ENCODE measurements at regions not wholly inside any gene's neighbourhood (a gene's known extent, or its start where the extent isn't known, plus 50 kb on each side); places are given as distances from the start of the nearest gene placed in this dataset.
A peak's percentile ranks its signal among the peaks of the same experiment; 100 is the strongest.

DNA sequence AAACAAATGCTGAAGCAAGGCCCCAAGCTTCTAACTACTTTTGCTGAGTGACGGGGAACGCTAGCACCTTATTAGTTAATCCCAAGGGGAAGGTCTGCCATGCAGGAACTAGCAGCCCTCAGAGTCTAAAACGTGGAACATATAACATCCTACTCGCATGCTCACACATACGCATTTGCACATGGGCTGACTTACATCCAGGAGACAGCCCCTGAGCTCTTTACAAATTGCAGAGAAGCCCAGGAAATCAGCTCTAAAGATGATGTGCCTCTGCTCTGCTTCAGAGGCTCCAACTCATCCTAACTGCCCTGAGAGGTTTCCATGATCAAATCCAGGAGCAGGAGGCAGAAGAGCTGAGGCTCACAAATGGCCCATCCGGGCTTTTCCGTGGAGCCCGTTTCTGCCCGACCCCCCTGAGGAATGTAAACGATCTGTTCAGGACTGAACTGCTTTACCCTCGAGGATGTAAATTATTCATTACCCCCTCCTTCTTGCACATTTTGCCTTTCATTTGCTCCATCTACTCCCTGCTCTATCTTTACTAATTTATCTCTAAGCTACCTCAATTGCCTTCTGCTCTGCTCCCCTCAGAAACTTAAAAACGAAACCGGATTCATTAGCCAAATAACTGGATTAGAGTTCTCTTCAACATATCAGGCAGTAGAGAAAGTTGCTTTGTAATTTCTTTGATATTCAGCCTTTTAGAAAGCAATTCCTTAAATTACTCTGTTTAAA lies 141.9 kb upstream of the CCDC54 start:
- Histone ChIP-seq H3K27ac (ENCODE audit: low read length) (no peak overlapping the region), H3K9ac (ENCODE audit: low read depth, low read length) (0 out of 2 replicates have a peak overlapping the region, but pooled peaks have one; percentile 14), H2AFZ (ENCODE audit: low read depth, low read length) (peak overlapping the region; percentile 30), H3K36me3 (ENCODE audit: insufficient read depth, low read length) (no peaks in the 10 kb centered on the region), H4K20me1 (ENCODE audit: insufficient read depth, low read length) (no peaks in the 10 kb centered on the region), H3K79me2 (ENCODE audit: insufficient read depth, low read length) (no peaks in the 10 kb centered on the region), H3K9me3 (ENCODE audit: insufficient read depth, low read length, severe bottlenecking) (no peaks in the 10 kb centered on the region), H3K27me3 (ENCODE audit: insufficient read depth, low read length, poor library complexity) (no peaks in the 10 kb centered on the region), H3K4me1 (ENCODE audit: insufficient read depth, low read length) (peaks cover 28% of the 10 kb centered on the region), H3K4me3 (ENCODE audit: low read depth in 1 of 2, low read length in 2 of 2) (peak overlapping the region in 1 of 2 experiments; percentile 16; a peak in 1 of 4 replicates), H3K4me2 (ENCODE audit: insufficient read depth, low read length) (peak overlapping the region; percentile 55)
- TF ChIP-seq, protein P1, sequence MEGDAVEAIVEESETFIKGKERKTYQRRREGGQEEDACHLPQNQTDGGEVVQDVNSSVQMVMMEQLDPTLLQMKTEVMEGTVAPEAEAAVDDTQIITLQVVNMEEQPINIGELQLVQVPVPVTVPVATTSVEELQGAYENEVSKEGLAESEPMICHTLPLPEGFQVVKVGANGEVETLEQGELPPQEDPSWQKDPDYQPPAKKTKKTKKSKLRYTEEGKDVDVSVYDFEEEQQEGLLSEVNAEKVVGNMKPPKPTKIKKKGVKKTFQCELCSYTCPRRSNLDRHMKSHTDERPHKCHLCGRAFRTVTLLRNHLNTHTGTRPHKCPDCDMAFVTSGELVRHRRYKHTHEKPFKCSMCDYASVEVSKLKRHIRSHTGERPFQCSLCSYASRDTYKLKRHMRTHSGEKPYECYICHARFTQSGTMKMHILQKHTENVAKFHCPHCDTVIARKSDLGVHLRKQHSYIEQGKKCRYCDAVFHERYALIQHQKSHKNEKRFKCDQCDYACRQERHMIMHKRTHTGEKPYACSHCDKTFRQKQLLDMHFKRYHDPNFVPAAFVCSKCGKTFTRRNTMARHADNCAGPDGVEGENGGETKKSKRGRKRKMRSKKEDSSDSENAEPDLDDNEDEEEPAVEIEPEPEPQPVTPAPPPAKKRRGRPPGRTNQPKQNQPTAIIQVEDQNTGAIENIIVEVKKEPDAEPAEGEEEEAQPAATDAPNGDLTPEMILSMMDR (IDR thresholded peaks at IDR 0.05; ENCODE audit: borderline replicate concordance, extremely low read depth, low read length, poor library complexity, severe bottlenecking) = no peak
- TF ChIP-seq EZH2 (IDR thresholded peaks at IDR 0.05; ENCODE audit: borderline replicate concordance, low read depth, low read length, severe bottlenecking) = no peak
- no peak for DNase-seq
- ATAC-seq (ENCODE audit: insufficient read depth, low read depth) = no peak

DNA sequence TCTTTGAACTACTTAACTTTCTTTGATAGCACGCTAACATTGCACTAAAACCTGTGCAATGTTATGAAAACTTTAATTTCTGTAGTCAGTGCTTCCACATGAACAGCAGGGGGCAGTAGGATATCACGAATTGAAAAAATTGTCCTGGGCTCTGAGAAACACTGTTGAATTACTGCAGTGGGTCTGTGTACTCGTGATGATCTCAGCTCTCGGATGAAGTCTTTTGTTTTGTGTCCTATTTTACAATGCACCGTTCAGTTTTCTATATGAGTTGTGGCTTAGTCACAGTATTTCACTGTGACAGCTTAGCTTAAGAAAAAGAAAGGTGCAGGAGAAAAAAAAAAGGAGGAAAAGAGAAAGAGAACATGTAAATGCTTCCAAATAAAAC lies 141.3 kb upstream of the CCDC54 start:
- Histone ChIP-seq H3K36me3 (ENCODE audit: insufficient read depth, low read length) (no peaks in the 10 kb centered on the region), H3K4me2 (ENCODE audit: insufficient read depth, low read length) (peak overlapping the region; percentile 55), H3K79me2 (ENCODE audit: insufficient read depth, low read length) (peaks cover 4% of the 10 kb centered on the region), H3K9me3 (ENCODE audit: insufficient read depth, low read length, severe bottlenecking) (no peaks in the 10 kb centered on the region), H4K20me1 (ENCODE audit: insufficient read depth, low read length) (no peaks in the 10 kb centered on the region), H3K4me1 (ENCODE audit: insufficient read depth, low read length) (peaks cover 28% of the 10 kb centered on the region), H3K9ac (ENCODE audit: low read depth, low read length) (peak overlapping the region; percentile 14; the same call in 1 of the 2 replicates), H2AFZ (ENCODE audit: low read depth, low read length) (peak overlapping the region; percentile 55), H3K4me3 (ENCODE audit: low read depth in 1 of 2, low read length in 2 of 2) (peak overlapping the region in 1 of 2 experiments; percentile 20; a peak in 1 of 4 replicates), H3K27me3 (ENCODE audit: insufficient read depth, low read length, poor library complexity) (no peaks in the 10 kb centered on the region), H3K27ac (ENCODE audit: low read length) (no peak overlapping the region)
- peak; percentile 68 for DNase-seq
- ATAC-seq (ENCODE audit: insufficient read depth, low read depth) = peak; percentile 65
- TF ChIP-seq, protein P1 (IDR thresholded peaks at IDR 0.05; ENCODE audit: borderline replicate concordance, extremely low read depth, low read length, poor library complexity, severe bottlenecking) = peak; percentile 93
- TF ChIP-seq EZH2 (IDR thresholded peaks at IDR 0.05; ENCODE audit: borderline replicate concordance, low read depth, low read length, severe bottlenecking) = no peak

DNA sequence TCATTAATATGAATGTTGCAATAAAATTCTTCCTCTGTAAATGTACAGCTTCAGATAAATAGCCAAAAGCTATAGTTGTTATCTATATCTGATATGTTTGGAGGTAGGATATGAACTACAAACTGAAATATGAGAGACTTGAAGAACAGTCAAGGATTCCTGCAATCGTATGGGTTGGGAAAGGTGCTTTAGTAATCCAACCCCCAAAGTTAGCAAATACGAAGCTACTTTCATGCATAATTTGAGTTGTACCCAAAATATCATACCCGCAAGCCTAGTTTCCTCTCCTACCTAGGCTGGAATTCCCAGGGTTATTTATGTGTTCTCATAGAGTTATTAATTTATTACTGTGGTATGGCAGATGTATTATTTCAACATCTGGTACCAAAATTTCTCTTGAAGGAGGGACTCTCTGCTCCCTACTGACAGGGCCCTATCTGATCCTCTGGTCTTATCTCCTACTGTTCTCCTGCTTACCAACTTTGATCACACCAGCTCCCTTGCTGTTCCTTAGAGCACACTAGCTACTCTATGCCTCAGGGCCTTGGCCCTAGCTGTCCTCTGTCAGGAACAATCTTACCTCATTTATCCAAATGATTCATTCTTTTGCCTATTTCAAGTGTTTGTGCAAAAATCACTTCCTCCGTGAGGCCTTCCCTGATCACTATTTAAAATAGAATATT lies 140.4 kb upstream of the CCDC54 start:
- Histone ChIP-seq H3K4me1 (ENCODE audit: insufficient read depth, low read length) (peaks cover 37% of the 10 kb centered on the region), H3K27me3 (ENCODE audit: insufficient read depth, low read length, poor library complexity) (no peaks in the 10 kb centered on the region), H3K9me3 (ENCODE audit: insufficient read depth, low read length, severe bottlenecking) (no peaks in the 10 kb centered on the region), H3K9ac (ENCODE audit: low read depth, low read length) (no peak overlapping the region), H3K4me3 (ENCODE audit: low read depth in 1 of 2, low read length in 2 of 2) (no peak overlapping the region), H2AFZ (ENCODE audit: low read depth, low read length) (no peak overlapping the region), H3K79me2 (ENCODE audit: insufficient read depth, low read length) (peaks cover 13% of the 10 kb centered on the region), H3K4me2 (ENCODE audit: insufficient read depth, low read length) (no peak overlapping the region), H4K20me1 (ENCODE audit: insufficient read depth, low read length) (no peaks in the 10 kb centered on the region), H3K36me3 (ENCODE audit: insufficient read depth, low read length) (no peaks in the 10 kb centered on the region), H3K27ac (ENCODE audit: low read length) (no peak overlapping the region)
- DNase-seq (no peak), ATAC-seq (ENCODE audit: insufficient read depth, low read depth) (no peak)
- no peak for TF ChIP-seq EZH2 (IDR thresholded peaks at IDR 0.05; ENCODE audit: borderline replicate concordance, low read depth, low read length, severe bottlenecking)
- TF ChIP-seq, protein P1 (IDR thresholded peaks at IDR 0.05; ENCODE audit: borderline replicate concordance, extremely low read depth, low read length, poor library complexity, severe bottlenecking) = no peak
